ENCODE measurements at regions not wholly inside any gene's neighbourhood (a gene's known extent, or its start where the extent isn't known, plus 50 kb on each side); places are given as distances from the start of the nearest gene placed in this dataset.

DNA sequence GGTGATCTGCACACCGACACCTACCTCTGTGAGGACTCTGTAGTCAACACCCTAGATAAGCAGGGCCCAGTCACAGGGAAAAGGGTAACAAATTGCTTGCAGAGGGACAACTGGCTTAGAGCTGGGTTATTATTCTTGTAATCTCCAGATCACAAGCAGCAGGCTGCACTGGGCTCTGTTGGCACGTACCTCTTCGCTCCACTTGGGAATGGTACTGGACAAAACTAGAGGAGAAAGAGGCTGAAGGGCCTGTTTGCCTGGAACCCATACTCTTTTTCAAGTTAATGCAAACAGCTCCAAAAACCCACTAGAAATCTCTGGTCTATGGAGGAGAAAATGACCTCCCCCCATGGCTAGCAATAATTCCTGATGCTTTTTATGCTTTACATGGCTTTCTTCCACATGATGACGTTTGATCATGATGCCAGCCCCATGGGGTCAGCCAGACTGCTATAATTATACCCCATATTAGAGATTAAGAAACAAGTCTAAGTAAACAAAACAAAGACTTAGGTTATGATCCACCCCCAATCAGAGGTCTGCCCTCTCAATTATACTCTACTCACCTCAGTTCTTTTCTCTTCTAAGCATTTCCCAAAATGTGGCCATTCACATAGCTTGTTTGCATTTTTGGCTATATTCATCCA is 190.0 kb downstream of the UNC5CL start:
- DNase-seq (ENCODE audit: low read depth), result no peak
- no peak overlapping the region for H3K4me3 ChIP-seq (ENCODE audit: low read length)

DNA sequence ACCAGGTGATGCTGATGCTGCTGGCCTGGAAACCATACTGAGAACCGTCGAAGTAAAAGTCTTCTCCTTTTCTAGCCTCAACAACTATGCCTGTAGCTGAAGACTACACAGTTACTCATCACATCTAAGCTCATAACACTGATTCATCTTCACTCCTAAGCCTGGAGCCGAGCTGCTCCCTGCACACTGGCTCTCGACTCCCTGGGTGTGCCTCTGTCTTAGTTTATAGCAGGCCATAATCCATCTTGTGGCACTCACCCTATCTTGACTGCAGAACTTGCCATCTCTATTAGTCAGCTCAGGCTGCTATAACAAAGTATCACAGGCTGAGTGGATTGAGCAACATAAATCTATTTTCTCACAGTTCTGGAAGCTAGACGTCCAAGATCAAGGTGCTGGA is 191.0 kb downstream of the UNC5CL start:
- TF ChIP-seq, protein P1, sequence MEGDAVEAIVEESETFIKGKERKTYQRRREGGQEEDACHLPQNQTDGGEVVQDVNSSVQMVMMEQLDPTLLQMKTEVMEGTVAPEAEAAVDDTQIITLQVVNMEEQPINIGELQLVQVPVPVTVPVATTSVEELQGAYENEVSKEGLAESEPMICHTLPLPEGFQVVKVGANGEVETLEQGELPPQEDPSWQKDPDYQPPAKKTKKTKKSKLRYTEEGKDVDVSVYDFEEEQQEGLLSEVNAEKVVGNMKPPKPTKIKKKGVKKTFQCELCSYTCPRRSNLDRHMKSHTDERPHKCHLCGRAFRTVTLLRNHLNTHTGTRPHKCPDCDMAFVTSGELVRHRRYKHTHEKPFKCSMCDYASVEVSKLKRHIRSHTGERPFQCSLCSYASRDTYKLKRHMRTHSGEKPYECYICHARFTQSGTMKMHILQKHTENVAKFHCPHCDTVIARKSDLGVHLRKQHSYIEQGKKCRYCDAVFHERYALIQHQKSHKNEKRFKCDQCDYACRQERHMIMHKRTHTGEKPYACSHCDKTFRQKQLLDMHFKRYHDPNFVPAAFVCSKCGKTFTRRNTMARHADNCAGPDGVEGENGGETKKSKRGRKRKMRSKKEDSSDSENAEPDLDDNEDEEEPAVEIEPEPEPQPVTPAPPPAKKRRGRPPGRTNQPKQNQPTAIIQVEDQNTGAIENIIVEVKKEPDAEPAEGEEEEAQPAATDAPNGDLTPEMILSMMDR (conservative IDR thresholded peaks at IDR 0.05; ENCODE audit: low read length), result no peak
- DNase-seq (ENCODE audit: low read depth), result peak; percentile 16
- H3K4me3 ChIP-seq (ENCODE audit: low read length), result no peak overlapping the region

More for the DNA sequence above, 190.0 kb downstream of the UNC5CL start:
- TF ChIP-seq, protein P1 (conservative IDR thresholded peaks at IDR 0.05; ENCODE audit: low read length), result no peak

DNA sequence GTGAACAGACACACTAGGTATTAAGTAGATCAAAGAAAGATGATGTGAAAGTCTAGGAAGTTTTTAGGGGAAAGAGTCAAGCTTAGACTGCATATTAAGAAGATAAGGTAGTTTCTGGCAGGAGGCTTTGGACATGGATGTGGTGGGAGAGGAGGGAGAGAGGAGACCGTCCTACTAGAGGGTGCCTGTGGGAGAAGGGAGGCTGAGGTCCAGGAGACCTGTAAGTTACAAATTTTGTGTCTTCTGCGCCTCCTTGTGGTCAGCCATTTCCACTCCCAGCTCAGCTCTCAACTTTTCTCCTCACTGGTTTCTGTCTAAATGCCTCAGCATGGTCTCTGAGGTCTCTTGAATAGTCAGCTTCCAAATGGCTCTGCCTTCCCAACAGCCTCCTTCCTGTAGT is 193.5 kb downstream of the UNC5CL start:
- TF ChIP-seq, protein P1 (conservative IDR thresholded peaks at IDR 0.05; ENCODE audit: low read length), result peak; percentile 70
- no peak overlapping the region for H3K4me3 ChIP-seq (ENCODE audit: low read length)

DNA sequence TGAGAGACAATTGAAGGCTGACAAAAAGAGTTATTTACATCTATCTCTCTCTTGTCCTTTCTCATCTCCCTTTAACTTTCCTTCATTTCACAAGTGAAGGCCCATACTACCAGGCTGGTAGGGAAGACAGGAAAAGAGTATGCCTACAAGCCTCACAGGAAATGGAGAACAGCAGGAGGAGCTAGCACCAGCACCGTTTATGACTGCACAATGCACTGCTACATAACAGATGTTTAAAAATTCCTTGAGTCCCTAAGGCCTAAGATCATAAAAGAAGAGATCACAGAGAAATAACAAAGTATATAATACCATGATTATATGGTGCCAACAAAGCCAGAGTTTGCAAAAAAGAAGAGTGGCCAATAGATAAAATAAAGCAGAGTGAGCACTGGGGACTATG is 194.8 kb downstream of the UNC5CL start:
- DNase-seq (ENCODE audit: low read depth), result peak; percentile 24
- TF ChIP-seq, protein P1 (conservative IDR thresholded peaks at IDR 0.05; ENCODE audit: low read length), result peak; percentile 15; the same call in 1 of the 2 replicates
- H3K4me3 ChIP-seq (ENCODE audit: low read length), result no peak overlapping the region

More for the DNA sequence above, 193.5 kb downstream of the UNC5CL start:
- DNase-seq (ENCODE audit: low read depth), result peak; percentile 40

DNA sequence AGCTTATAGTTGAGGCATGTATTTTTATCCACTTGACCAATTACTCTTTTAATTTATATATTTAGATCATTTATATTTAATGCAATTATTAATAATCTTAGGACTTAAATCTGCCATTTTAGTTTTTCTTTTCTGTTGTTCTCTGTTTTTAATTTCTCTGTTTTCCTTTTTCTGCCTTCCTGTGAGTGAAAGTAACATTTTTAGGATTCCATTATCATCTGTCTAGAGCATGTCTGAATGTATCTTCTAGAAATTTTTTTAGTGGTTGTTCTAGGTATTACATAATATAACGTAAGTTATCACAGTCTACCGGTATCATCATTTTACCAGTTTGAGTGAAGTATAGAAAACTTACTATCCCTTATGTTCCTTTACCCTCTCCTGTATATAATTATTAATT is 197.3 kb downstream of the UNC5CL start:
- TF ChIP-seq, protein P1 (conservative IDR thresholded peaks at IDR 0.05; ENCODE audit: low read length), result no peak
- no peak overlapping the region for H3K4me3 ChIP-seq (ENCODE audit: low read length)
- DNase-seq (ENCODE audit: low read depth), result no peak

DNA sequence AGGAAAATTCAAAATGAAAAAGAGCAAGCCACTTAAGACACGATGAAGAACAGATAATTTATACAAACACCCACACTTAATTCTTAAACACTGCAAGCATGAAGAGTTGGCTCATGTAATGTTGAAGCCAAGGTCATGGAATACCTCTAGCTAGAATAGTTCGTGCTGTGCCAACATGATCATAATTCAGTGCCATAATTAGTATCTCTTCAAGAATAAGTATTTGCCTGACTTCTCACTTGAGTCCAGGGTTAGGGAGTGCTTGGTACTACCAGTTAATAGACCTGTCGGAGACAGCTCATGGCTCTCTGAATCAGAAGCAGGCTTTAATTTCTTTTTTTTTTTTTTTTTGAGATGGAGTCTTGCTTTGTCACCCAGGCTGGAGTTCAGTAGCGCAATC is 206.3 kb downstream of the UNC5CL start:
- no peak overlapping the region for H3K4me3 ChIP-seq (ENCODE audit: low read length)
- TF ChIP-seq, protein P1 (conservative IDR thresholded peaks at IDR 0.05; ENCODE audit: low read length), result no peak
- no peak for DNase-seq (ENCODE audit: low read depth)

DNA sequence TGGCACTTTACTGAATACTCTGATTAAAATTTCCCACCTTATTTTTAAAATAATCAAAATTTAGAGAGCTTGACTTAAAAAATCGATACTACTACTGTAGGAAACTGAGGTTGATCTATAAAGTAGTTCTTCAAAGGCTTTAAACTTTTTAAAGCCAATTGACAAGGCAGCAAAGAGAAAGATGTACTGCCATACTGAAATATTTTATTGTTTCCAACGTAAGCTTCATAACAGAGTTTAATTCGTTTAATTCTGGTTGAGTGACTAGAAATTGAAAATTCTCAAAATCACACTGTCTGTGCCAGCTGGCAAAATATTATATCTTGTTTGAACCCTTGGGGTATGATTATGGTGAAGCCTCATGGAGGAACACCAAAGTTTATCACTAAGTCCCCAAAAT is 207.6 kb downstream of the UNC5CL start:
- TF ChIP-seq, protein P1 (conservative IDR thresholded peaks at IDR 0.05; ENCODE audit: low read length), result no peak
- no peak for DNase-seq (ENCODE audit: low read depth)
- no peak overlapping the region for H3K4me3 ChIP-seq (ENCODE audit: low read length)
